Caco-2 (cell line): ENCODE measurements at regions not wholly inside any gene's neighbourhood (a gene's known extent, or its start where the extent isn't known, plus 50 kb on each side); places are given as distances from the start of the nearest gene placed in this dataset.

Source experiments
- BruUV-seq: library from RNA; stranded (reverse); fragments of 400-500 nt; replicated peaks from 2 replicates; lab custom pipeline; 2021; lab: Mats Ljungman, UMichigan
- CTCF ChIA-PET: fragments of 300-600 bp; sonication (Branson Sonifier 250); formaldehyde crosslinking; loops from one replicate; lab custom pipeline; 2022; ENCODE audit warnings: antibody characterized with exemption; lab: Charles Lee
- POLR2A ChIA-PET: fragments of 300-600 bp; sonication (Branson Sonifier 250); formaldehyde crosslinking; loops from one replicate; lab custom pipeline; 2022; ENCODE audit warnings: antibody characterized with exemption; lab: Charles Lee
- DNase-seq, 2 experiments: peaks; one replicate each; pipeline versions ENCODE4 v3.0.0 to v3.0.0-alpha.2; 2020 to 2022
- H3K27me3 ChIP-seq: replicated peaks from 2 replicates; pipeline ENCODE4 v1.6.0; 2011; ENCODE audit warnings: low read length; ENCODE audit not compliant: control insufficient read depth, insufficient read depth
- H3K36me3 ChIP-seq: 2 replicates; pipeline ENCODE4 v1.5.1; 2011; ENCODE audit warnings: low read length; ENCODE audit not compliant: control insufficient read depth, insufficient read depth
- H3K4me1 ChIP-seq: fragments of 250-450 bp; sonication (Bioruptor Pico); 2 replicates; pipeline ENCODE4 v1.5.1; 2020; ENCODE audit warnings: mild to moderate bottlenecking
- H3K4me3 ChIP-seq: 2 replicates; pipeline ENCODE4 v1.5.1; 2011; ENCODE audit warnings: low read depth, mild to moderate bottlenecking, control low read depth, low read length
- H3K9me3 ChIP-seq: fragments of 250-450 bp; sonication (Bioruptor Pico); 2 replicates; pipeline ENCODE4 v1.5.1; 2020; ENCODE audit warnings: mild to moderate bottlenecking, moderate library complexity
- H3K27ac Mint-ChIP-seq: one replicate; pipeline ENCODE4 v1.8.0; 2022; ENCODE audit warnings: mixed read lengths; ENCODE audit not compliant: unreplicated experiment
- H3K27me3 Mint-ChIP-seq: one replicate; pipeline ENCODE4 v1.8.0; 2022; ENCODE audit warnings: mixed read lengths; ENCODE audit not compliant: insufficient read depth, unreplicated experiment
- H3K36me3 Mint-ChIP-seq: one replicate; pipeline ENCODE4 v1.8.0; 2022; ENCODE audit warnings: mild to moderate bottlenecking, mixed read lengths; ENCODE audit not compliant: insufficient read depth, unreplicated experiment
- H3K4me1 Mint-ChIP-seq: one replicate; pipeline ENCODE4 v1.8.0; 2022; ENCODE audit warnings: low read depth, mixed read lengths; ENCODE audit not compliant: unreplicated experiment
- H3K4me3 Mint-ChIP-seq: one replicate; pipeline ENCODE4 v1.8.0; 2022; ENCODE audit warnings: mild to moderate bottlenecking, moderate library complexity, mixed read lengths; ENCODE audit not compliant: unreplicated experiment
- H3K9me3 Mint-ChIP-seq: one replicate; pipeline ENCODE4 v1.8.0; 2022; ENCODE audit warnings: mixed read lengths; ENCODE audit not compliant: unreplicated experiment
- intact Hi-C: fragments of 100-400 bp; cut with micrococcal nuclease; formaldehyde crosslinking; loops from one replicate; pipeline ENCODE4 v1.10.0; 2022; ENCODE audit not compliant: unreplicated experiment
- TF ChIP-seq, protein P1 (sequence below), 2 experiments: fragments of 200-600 bp in 1 of 2; IDR thresholded peaks; 1 replicate in 1 of 2; 2 replicates in 1 of 2; pipeline versions ENCODE4 v1.5.1 to v1.8.0; 2011 to 2022; ENCODE audit warnings: antibody characterized with exemption in 1 of 2, control low read depth in 1 of 2, inconsistent platforms in 1 of 2, low read depth in 1 of 2, low read length in 1 of 2, mild to moderate bottlenecking in 1 of 2, moderate library complexity in 1 of 2; ENCODE audit not compliant: insufficient read depth in 1 of 2, severe bottlenecking in 1 of 2, unreplicated experiment in 1 of 2

- Mint-ChIP-seq H3K27me3 (peaks cover 2% of the 10 kb centered on the region), H3K4me1 (no peaks in the 10 kb centered on the region), H3K27ac (no peak overlapping the region), H3K4me3 (no peak overlapping the region), H3K36me3 (no peaks in the 10 kb centered on the region), H3K9me3 (no peaks in the 10 kb centered on the region)
- no peaks in the 10 kb centered on the region for H3K36me3 ChIP-seq
- H3K9me3 ChIP-seq = 0 out of 2 replicates have a peak, but pooled peaks cover 3% of the 10 kb centered on the region
- no peak overlapping the region for H3K4me3 ChIP-seq
- H3K4me1 ChIP-seq = no peaks in the 10 kb centered on the region
- BruUV-seq = no TSS peak
- intact Hi-C loops = no loop called here
- ChIA-PET POLR2A (no interaction called here), CTCF (no interaction called here)
- DNase-seq = no peak
- no peaks in the 10 kb centered on the region for H3K27me3 ChIP-seq
- TF ChIP-seq, protein P1, sequence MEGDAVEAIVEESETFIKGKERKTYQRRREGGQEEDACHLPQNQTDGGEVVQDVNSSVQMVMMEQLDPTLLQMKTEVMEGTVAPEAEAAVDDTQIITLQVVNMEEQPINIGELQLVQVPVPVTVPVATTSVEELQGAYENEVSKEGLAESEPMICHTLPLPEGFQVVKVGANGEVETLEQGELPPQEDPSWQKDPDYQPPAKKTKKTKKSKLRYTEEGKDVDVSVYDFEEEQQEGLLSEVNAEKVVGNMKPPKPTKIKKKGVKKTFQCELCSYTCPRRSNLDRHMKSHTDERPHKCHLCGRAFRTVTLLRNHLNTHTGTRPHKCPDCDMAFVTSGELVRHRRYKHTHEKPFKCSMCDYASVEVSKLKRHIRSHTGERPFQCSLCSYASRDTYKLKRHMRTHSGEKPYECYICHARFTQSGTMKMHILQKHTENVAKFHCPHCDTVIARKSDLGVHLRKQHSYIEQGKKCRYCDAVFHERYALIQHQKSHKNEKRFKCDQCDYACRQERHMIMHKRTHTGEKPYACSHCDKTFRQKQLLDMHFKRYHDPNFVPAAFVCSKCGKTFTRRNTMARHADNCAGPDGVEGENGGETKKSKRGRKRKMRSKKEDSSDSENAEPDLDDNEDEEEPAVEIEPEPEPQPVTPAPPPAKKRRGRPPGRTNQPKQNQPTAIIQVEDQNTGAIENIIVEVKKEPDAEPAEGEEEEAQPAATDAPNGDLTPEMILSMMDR (IDR thresholded peaks at IDR 0.05; ENCODE audit: insufficient read depth in 1 of 2, low read depth in 1 of 2, low read length in 1 of 2, severe bottlenecking in 1 of 2, unreplicated experiment in 1 of 2) = no peak
These were observed 394.5 kb downstream of the RERGL start for GRCh38 chr12:17695495-17695894.

DNA sequence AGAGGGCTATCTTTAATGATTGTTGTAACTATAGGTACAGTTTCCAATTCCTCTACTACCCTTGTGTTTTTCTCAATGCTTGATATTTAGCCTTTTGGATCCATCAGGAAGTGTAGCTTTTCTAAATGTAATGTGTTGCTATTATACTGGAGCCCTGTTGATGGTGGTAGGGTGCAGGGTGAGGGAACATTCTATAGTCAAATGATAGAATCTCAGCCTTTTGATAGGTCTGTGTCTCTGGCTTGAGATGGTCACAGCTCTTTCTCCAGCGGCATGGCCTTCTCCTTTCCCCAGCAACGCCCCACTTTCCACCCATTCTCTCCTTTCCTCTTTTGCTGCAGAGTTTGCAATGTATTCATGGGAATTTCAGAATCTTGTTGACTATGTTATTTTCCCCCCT lies 398.6 kb downstream of the RERGL start:
- Histone ChIP-seq H3K27me3 (no peaks in the 10 kb centered on the region), H3K36me3 (no peaks in the 10 kb centered on the region), H3K4me3 (no peak overlapping the region), H3K4me1 (no peaks in the 10 kb centered on the region), H3K9me3 (no peaks in the 10 kb centered on the region; the same call in 1 of the 2 replicates)
- CTCF ChIA-PET = no interaction called here
- Mint-ChIP-seq H3K9me3 (peaks cover 17% of the 10 kb centered on the region), H3K4me3 (no peak overlapping the region), H3K27me3 (peaks cover 2% of the 10 kb centered on the region), H3K4me1 (no peaks in the 10 kb centered on the region), H3K27ac (no peak overlapping the region), H3K36me3 (no peaks in the 10 kb centered on the region)
- TF ChIP-seq, protein P1 (IDR thresholded peaks at IDR 0.05; ENCODE audit: insufficient read depth in 1 of 2, low read depth in 1 of 2, low read length in 1 of 2, severe bottlenecking in 1 of 2, unreplicated experiment in 1 of 2) = no peak
- DNase-seq = no peak
- BruUV-seq = no TSS peak
- intact Hi-C loops = no loop called here
- POLR2A ChIA-PET = no interaction called here

DNA sequence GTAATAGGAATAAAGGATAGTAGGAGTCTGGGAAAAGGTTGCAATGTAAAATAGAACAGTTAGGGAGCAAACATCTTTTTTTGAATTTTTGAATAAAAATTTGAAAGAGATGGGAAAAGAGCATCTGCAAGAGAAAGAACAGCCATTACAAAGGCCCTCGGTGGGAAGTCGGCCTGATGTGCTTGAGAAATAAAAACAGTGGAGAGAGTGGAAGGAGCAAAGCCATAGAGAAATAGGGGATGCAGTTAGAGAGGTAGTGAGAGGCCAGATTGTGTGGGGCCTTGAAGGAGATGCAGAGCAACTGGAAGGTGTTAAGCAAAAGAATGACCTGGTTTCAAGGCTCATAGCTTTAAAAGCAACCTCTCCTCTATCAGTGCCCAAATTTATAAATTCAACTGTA lies 409.8 kb downstream of the RERGL start:
- H3K4me1 Mint-ChIP-seq = no peaks in the 10 kb centered on the region
- H3K4me3 Mint-ChIP-seq = no peak overlapping the region
- intact Hi-C loops = no loop called here
- H3K27me3 ChIP-seq = no peaks in the 10 kb centered on the region
- H3K9me3 Mint-ChIP-seq = no peaks in the 10 kb centered on the region
- no peak overlapping the region for H3K27ac Mint-ChIP-seq
- H3K36me3 ChIP-seq = no peaks in the 10 kb centered on the region
- TF ChIP-seq, protein P1 (IDR thresholded peaks at IDR 0.05; ENCODE audit: insufficient read depth in 1 of 2, low read depth in 1 of 2, low read length in 1 of 2, severe bottlenecking in 1 of 2, unreplicated experiment in 1 of 2) = no peak
- no peaks in the 10 kb centered on the region for H3K27me3 Mint-ChIP-seq
- no peaks in the 10 kb centered on the region for H3K4me1 ChIP-seq
- H3K36me3 Mint-ChIP-seq = no peaks in the 10 kb centered on the region
- no peaks in the 10 kb centered on the region for H3K9me3 ChIP-seq
- no peak for DNase-seq
- no TSS peak for BruUV-seq
- H3K4me3 ChIP-seq = no peak overlapping the region
- ChIA-PET POLR2A (no interaction called here), CTCF (no interaction called here)
